MCF 10A (cell line): ENCODE measurements at regions not wholly inside any gene's neighbourhood (a gene's known extent, or its start where the extent isn't known, plus 50 kb on each side); places are given as distances from the start of the nearest gene placed in this dataset.

Experiments used
- BruUV-seq: library from RNA; stranded (reverse); fragments of 400-500 nt; replicated peaks from 2 replicates; lab custom pipeline; 2021; lab: Mats Ljungman, UMichigan
- CTCF ChIA-PET: fragments of 300-600 bp; sonication (Branson Sonifier 250); formaldehyde crosslinking; extraction: SDS; loops from one replicate; lab custom pipeline; 2021; ENCODE audit warnings: antibody characterized with exemption, inconsistent platforms; lab: Yijun Ruan, JAX
- POLR2A ChIA-PET: fragments of 300-600, 350-650 bp; sonication (Branson Sonifier 250); formaldehyde crosslinking; extraction: SDS; loops from one replicate; lab custom pipeline; 2020; ENCODE audit warnings: antibody characterized with exemption, inconsistent platforms; lab: Yijun Ruan, JAX
- DNase-seq: peaks from one replicate; pipeline ENCODE4 v3.0.0-alpha.2; 2018; ENCODE audit not compliant: unreplicated experiment
- H3K27ac Mint-ChIP-seq: one replicate; pipeline ENCODE4 v1.8.0; 2022; ENCODE audit warnings: mild to moderate bottlenecking, low read depth, mixed read lengths; ENCODE audit not compliant: unreplicated experiment
- H3K27me3 Mint-ChIP-seq: one replicate; pipeline ENCODE4 v1.8.0; 2022; ENCODE audit warnings: mixed read lengths; ENCODE audit not compliant: insufficient read depth, unreplicated experiment
- H3K36me3 Mint-ChIP-seq: one replicate; pipeline ENCODE4 v1.8.0; 2022; ENCODE audit warnings: mild to moderate bottlenecking, moderate library complexity, mixed read lengths; ENCODE audit not compliant: insufficient read depth, unreplicated experiment
- H3K4me1 Mint-ChIP-seq: one replicate; pipeline ENCODE4 v1.8.0; 2022; ENCODE audit warnings: mixed read lengths; ENCODE audit not compliant: insufficient read depth, unreplicated experiment
- H3K4me3 Mint-ChIP-seq: one replicate; pipeline ENCODE4 v1.8.0; 2022; ENCODE audit warnings: mild to moderate bottlenecking, moderate library complexity, mixed read lengths; ENCODE audit not compliant: unreplicated experiment
- H3K9me3 Mint-ChIP-seq: one replicate; pipeline ENCODE4 v1.8.0; 2022; ENCODE audit warnings: mixed read lengths; ENCODE audit not compliant: unreplicated experiment
- CTCF ChIP-seq: fragments of 200-600 bp; IDR thresholded peaks from one replicate; pipeline ENCODE4 v1.8.0; 2022; ENCODE audit warnings: antibody characterized with exemption, mild to moderate bottlenecking; ENCODE audit not compliant: unreplicated experiment
- intact Hi-C: fragments of 100-400 bp; cut with micrococcal nuclease; formaldehyde crosslinking; loops from 2 replicates; pipeline ENCODE4 v1.14.1; 2022

DNA sequence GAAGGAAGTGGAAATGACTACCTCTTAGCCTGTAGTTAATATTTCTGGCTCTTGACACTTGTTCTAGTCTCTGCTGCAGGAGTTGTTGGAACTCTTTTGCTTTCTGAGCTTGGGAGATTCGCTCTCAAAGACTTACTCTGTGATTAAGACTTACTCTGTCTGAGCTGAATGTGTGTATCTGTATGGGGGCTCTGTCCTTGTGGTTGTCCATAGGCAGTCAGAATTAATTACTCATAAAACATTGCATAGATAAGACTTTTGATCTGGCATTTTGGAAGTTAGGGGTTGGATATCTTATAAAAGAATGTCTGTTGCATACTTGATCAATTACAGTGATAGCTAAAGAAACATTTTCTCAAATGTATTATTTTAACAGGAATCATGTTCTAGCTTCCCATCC is 199.2 kb upstream of the KIAA1217 start:
- Mint-ChIP-seq H3K4me1 (peaks cover 6% of the 10 kb centered on the region), H3K27ac (no peak overlapping the region), H3K9me3 (no peaks in the 10 kb centered on the region), H3K27me3 (peaks cover 76% of the 10 kb centered on the region), H3K4me3 (no peak overlapping the region), H3K36me3 (peaks cover 6% of the 10 kb centered on the region)
- no peak for DNase-seq
- no peak for TF ChIP-seq CTCF
- POLR2A ChIA-PET = interaction anchor here (0.6 kb wide), 1 partner anchor 41 kb away, joined by 3 read pairs; no protein-coding TSS in a partner anchor
- CTCF ChIA-PET = interaction anchor here (0.7 to 5.2 kb wide), 4 partner anchors 16 to 495 kb away, joined by 3 to 25 read pairs (median 4); no protein-coding TSS in a partner anchor
- BruUV-seq = no TSS peak
- intact Hi-C loops = no loop called here

DNA sequence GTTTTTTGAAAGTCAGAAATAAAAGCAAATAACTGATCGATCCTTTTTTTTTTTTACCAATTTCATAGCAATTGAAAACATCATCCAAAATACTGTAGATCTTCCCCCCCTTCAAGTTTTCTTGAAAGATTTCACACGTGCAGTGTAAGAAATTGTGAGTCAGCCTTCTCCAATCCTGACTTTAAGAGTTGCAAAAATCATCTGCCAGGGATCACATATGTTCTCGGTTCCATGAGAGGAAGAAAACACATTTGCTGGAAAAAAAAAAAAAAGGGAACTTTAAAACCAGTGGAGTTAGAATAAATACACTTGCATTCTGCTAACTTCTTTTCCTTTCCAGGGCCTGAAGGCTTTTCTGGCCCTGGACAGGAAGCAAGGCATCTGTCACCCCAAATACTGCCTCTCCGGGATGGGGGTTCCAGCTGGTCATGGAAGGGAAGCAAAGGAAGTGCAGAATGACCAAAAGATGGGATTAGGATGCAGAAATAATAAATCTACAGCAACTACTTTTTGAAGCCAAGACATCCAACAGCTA is 198.4 kb upstream of the KIAA1217 start:
- ChIA-PET CTCF (interaction anchor here (1.0 to 5.2 kb wide), 2 partner anchors 16 to 494 kb away, joined by 3 to 25 read pairs; no protein-coding TSS in a partner anchor), POLR2A (no interaction called here)
- H3K9me3 Mint-ChIP-seq = no peaks in the 10 kb centered on the region
- no peak for DNase-seq
- H3K36me3 Mint-ChIP-seq = peaks cover 6% of the 10 kb centered on the region
- peaks cover 6% of the 10 kb centered on the region for H3K4me1 Mint-ChIP-seq
- no peak overlapping the region for H3K27ac Mint-ChIP-seq
- intact Hi-C loops = no loop called here
- no peak for TF ChIP-seq CTCF
- H3K4me3 Mint-ChIP-seq = no peak overlapping the region
- no TSS peak for BruUV-seq
- peaks cover 74% of the 10 kb centered on the region for H3K27me3 Mint-ChIP-seq

DNA sequence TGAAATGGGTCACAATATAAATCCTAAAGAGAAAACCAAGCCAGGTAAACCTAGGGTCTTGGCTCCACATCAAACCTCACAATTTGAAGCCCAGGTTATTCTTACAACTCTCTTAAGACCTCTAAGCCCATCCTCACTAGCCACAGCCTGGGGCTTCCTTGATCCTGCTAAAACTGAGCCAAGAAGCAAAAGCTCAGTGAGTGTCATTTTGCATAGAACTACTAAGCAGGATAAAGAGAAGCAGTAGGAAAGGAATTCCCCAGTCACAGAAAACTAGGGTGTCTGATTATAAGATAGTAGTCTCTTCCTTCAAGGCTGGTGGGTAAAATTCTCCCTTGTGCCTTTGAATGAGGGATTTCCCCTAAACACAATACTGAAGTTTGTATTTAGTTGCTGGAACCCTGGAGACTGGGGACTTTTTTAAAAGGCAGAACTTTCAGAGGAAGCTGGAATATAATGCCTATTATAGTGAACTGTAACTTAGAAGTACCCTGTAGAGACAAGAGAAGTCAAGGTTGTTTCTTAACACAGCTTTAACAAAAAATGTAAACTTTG is 196.6 kb upstream of the KIAA1217 start:
- H3K9me3 Mint-ChIP-seq = no peaks in the 10 kb centered on the region
- TF ChIP-seq CTCF = no peak
- POLR2A ChIA-PET = no interaction called here
- H3K27ac Mint-ChIP-seq = no peak overlapping the region
- H3K4me3 Mint-ChIP-seq = no peak overlapping the region
- peaks cover 4% of the 10 kb centered on the region for H3K4me1 Mint-ChIP-seq
- intact Hi-C loops = no loop called here
- no peak for DNase-seq
- peaks cover 6% of the 10 kb centered on the region for H3K36me3 Mint-ChIP-seq
- BruUV-seq = no TSS peak
- CTCF ChIA-PET = interaction anchor here (0.9 to 2.7 kb wide), 3 partner anchors 18 to 27 kb away, joined by 3 to 18 read pairs (median 3); no protein-coding TSS in a partner anchor
- H3K27me3 Mint-ChIP-seq = peaks cover 68% of the 10 kb centered on the region

DNA sequence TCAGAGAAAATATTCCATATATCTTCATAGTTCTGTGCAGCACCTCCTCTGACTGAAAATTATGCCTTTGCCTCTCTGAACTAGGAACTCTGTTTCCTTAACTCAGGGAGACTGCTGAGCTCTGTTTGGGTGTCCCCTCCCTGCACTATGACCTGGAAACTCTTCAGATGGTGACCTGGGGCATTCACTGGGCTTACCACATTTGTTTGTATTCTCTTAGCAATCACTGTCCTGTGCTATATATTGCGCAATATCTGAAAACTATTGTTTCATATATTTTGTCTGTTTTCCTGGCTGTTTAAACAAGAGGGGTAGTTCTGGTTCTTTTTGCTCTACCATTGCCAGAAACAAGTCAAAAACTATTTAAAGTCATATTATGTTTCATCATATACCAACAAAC is 181.8 kb upstream of the KIAA1217 start:
- no peaks in the 10 kb centered on the region for H3K9me3 Mint-ChIP-seq
- DNase-seq = peak; percentile 4
- POLR2A ChIA-PET = no interaction called here

More for the DNA sequence above, 181.8 kb upstream of the KIAA1217 start:
- BruUV-seq = no TSS peak
- Mint-ChIP-seq H3K27me3 (peaks cover 55% of the 10 kb centered on the region), H3K27ac (no peak overlapping the region), H3K4me1 (no peaks in the 10 kb centered on the region), H3K36me3 (no peaks in the 10 kb centered on the region), H3K4me3 (no peak overlapping the region)
- intact Hi-C loops = no loop called here
- CTCF ChIA-PET = no interaction called here
- no peak for TF ChIP-seq CTCF
